K562 (cell line): ENCODE measurements at regions not wholly inside any gene's neighbourhood (a gene's known extent, or its start where the extent isn't known, plus 50 kb on each side); places are given as distances from the start of the nearest gene placed in this dataset.
A peak's percentile ranks its signal among the peaks of the same experiment; 100 is the strongest.

Experiments used
- ATAC-seq: fragments of 200-7000 bp; cut with Tn5 transposase; 3 replicates; pipeline ENCODE4 v1.9.1; 2020; ENCODE audit warnings: moderate library complexity
- BruUV-seq: library from RNA; stranded (reverse); fragments of 400-500 nt; replicated peaks from 2 replicates; lab custom pipeline; 2021; lab: Mats Ljungman, UMichigan
- CTCF ChIA-PET: fragments of 300-600 bp; formaldehyde crosslinking; extraction: SDS; loops from one replicate; lab custom pipeline; 2021; ENCODE audit warnings: low intra/inter-chr PET ratio; lab: Yijun Ruan, JAX
- POLR2A ChIA-PET: fragments of 300-600, 350-650 bp; sonication (Branson Sonifier 250); formaldehyde crosslinking; extraction: SDS; loops from one replicate; lab custom pipeline; 2021; ENCODE audit warnings: antibody characterized with exemption, inconsistent platforms; lab: Yijun Ruan, JAX
- DNase-seq, 4 experiments: peaks; one replicate each; pipeline versions ENCODE4 v3.0.0 to v3.0.0-alpha.2; 2011 to 2018; ENCODE audit warnings: low spot score in 3 of 4, mixed read lengths in 3 of 4; ENCODE audit errors: extremely low read depth in 1 of 4
- FAIRE-seq: peaks from 2 replicates; lab custom pipeline; 2011; peaks lifted over from hg19 to GRCh38; lab: Jason Lieb, UNC
- H2AFZ ChIP-seq: 2 replicates; pipeline ENCODE4 v1.6.0; 2011; ENCODE audit warnings: low read depth, low read length, control low read depth, inconsistent platforms
- H3K27ac ChIP-seq: fragments of 200-600 bp; 3 replicates; pipeline ENCODE4 v1.8.0; 2011; ENCODE audit warnings: low read depth, mild to moderate bottlenecking, control low read depth, inconsistent platforms, low read length, moderate library complexity, mixed read lengths; ENCODE audit errors: extremely low read depth
- H3K27me3 ChIP-seq, 2 experiments: fragments of 300-600 bp in 1 of 2; 2 replicates in 1 of 2; 3 replicates in 1 of 2; pipeline versions ENCODE4 v1.6.0 to v1.8.0; 2011; ENCODE audit warnings: inconsistent platforms in 2 of 2, low read length in 2 of 2, mild to moderate bottlenecking in 1 of 2, mixed read lengths in 1 of 2, moderate library complexity in 1 of 2; ENCODE audit not compliant: control insufficient read depth in 2 of 2, insufficient read depth in 2 of 2
- H3K36me3 ChIP-seq: fragments of 300-600 bp; 3 replicates; pipeline ENCODE4 v1.8.0; 2011; ENCODE audit warnings: mild to moderate bottlenecking, low read length, inconsistent platforms; ENCODE audit not compliant: control insufficient read depth, insufficient read depth
- H3K4me1 ChIP-seq, 2 experiments: fragments of 200-600 bp in 1 of 2; replicated peaks in 1 of 2; 2 replicates in 1 of 2; 3 replicates in 1 of 2; pipeline versions ENCODE4 v1.5.1 to v1.8.0; 2011; ENCODE audit warnings: inconsistent platforms in 2 of 2, low read length in 2 of 2, mild to moderate bottlenecking in 1 of 2, mixed read lengths in 1 of 2, moderate library complexity in 1 of 2; ENCODE audit not compliant: control insufficient read depth in 2 of 2, insufficient read depth in 2 of 2
- H3K4me2 ChIP-seq: 2 replicates; pipeline ENCODE4 v1.6.1; 2011; ENCODE audit warnings: low read length, control low read depth, inconsistent platforms, mixed read lengths; ENCODE audit not compliant: insufficient read depth
- H3K4me3 ChIP-seq: fragments of 200-600 bp; sonication (generic), shearing (Covaris generic); 2 replicates; pipeline ENCODE4 v1.5.1; 2016; ENCODE audit warnings: control low read depth, inconsistent platforms
- H3K79me2 ChIP-seq: fragments of 200-600 bp; 3 replicates; pipeline ENCODE4 v1.8.0; 2011; ENCODE audit warnings: low read length, inconsistent platforms; ENCODE audit not compliant: control insufficient read depth, insufficient read depth
- H3K9ac ChIP-seq, 2 experiments: 2 replicates each; pipeline versions ENCODE4 v1.6.0 to v1.6.1; 2011; ENCODE audit warnings: low read depth in 2 of 2, low read length in 2 of 2, control low read depth in 1 of 2, inconsistent platforms in 1 of 2, mild to moderate bottlenecking in 1 of 2, mixed read lengths in 1 of 2; ENCODE audit not compliant: insufficient read depth in 1 of 2
- H3K9me1 ChIP-seq: one replicate; pipeline ENCODE4 v1.6.0; 2011; ENCODE audit warnings: inconsistent platforms, mild to moderate bottlenecking, low read length, moderate library complexity; ENCODE audit not compliant: control insufficient read depth, insufficient read depth
- H3K9me3 ChIP-seq: replicated peaks from 2 replicates; pipeline ENCODE4 v1.5.1; 2011; ENCODE audit warnings: low read depth, low read length, inconsistent platforms; ENCODE audit not compliant: control insufficient read depth, insufficient read depth
- H4K20me1 ChIP-seq: replicated peaks from 2 replicates; pipeline ENCODE4 v1.6.1; 2011; ENCODE audit warnings: low read length, inconsistent platforms, mixed read lengths; ENCODE audit not compliant: control insufficient read depth, insufficient read depth
- CCAR2 ChIP-seq: fragments of 200-400 bp; formaldehyde crosslinking; IDR thresholded peaks from 2 replicates; pipeline ENCODE4 v1.6.1; 2017; ENCODE audit warnings: mild to moderate bottlenecking, low read depth, low read length
- CSDE1 ChIP-seq, 2 experiments: fragments of 450-650 bp; IDR thresholded peaks; 2 replicates each; pipeline ENCODE4 v1.6.1; 2016; ENCODE audit warnings: mild to moderate bottlenecking in 1 of 2
- ESRRB ChIP-seq: fragments of 250-450 bp; sonication (Bioruptor Pico); IDR thresholded peaks from 2 replicates; pipeline ENCODE4 v1.5.0; 2020; ENCODE audit warnings: mild to moderate bottlenecking, moderate library complexity, borderline replicate concordance
- ETV1 ChIP-seq: fragments of 450-650 bp; conservative IDR thresholded peaks from 2 replicates; pipeline ENCODE4 v1.6.1; 2016; ENCODE audit warnings: missing genetic modification characterization, control low read depth, low read depth, missing compliant biosample characterization
- EZH2 ChIP-seq: IDR thresholded peaks from 2 replicates; pipeline ENCODE4 v1.6.1; 2012; ENCODE audit warnings: low read depth, mild to moderate bottlenecking, inconsistent platforms, low read length, borderline replicate concordance
- FOS ChIP-seq: IDR thresholded peaks from 3 replicates; pipeline ENCODE4 v1.6.1; 2011; ENCODE audit not compliant: insufficient read length; ENCODE audit errors: extremely low read depth
- FOXP1 ChIP-seq: sonication (generic); formaldehyde crosslinking; IDR thresholded peaks from 2 replicates; pipeline ENCODE4 v1.8.0; 2022; ENCODE audit warnings: mild to moderate bottlenecking, missing genetic modification reagents
- MAFF ChIP-seq: IDR thresholded peaks from 2 replicates; pipeline ENCODE4 v1.6.1; 2012; ENCODE audit warnings: low read length, improper control_type of control experiment
- MED1 ChIP-seq: sonication (generic); formaldehyde crosslinking; IDR thresholded peaks from 2 replicates; pipeline ENCODE4 v1.8.1; 2023; ENCODE audit warnings: missing genetic modification reagents, borderline replicate concordance
- MTA2 ChIP-seq: fragments of 450-650 bp; IDR thresholded peaks from 2 replicates; pipeline ENCODE4 v1.6.1; 2016; ENCODE audit warnings: low read depth
- MXI1 ChIP-seq: IDR thresholded peaks from 2 replicates; pipeline ENCODE4 v1.6.1; 2011; ENCODE audit warnings: low read depth, mild to moderate bottlenecking, improper control_type of control experiment, low read length
- NFYB ChIP-seq: IDR thresholded peaks from 2 replicates; pipeline ENCODE4 v1.6.1; 2011; ENCODE audit warnings: mild to moderate bottlenecking, moderate library complexity; ENCODE audit not compliant: insufficient read length; ENCODE audit errors: extremely low read depth
- RAD51 ChIP-seq: fragments of 450-650 bp; IDR thresholded peaks from 2 replicates; pipeline ENCODE4 v1.7.1; 2016; ENCODE audit warnings: low read depth, mild to moderate bottlenecking, borderline replicate concordance
- SIN3B ChIP-seq: fragments of 450-650 bp; IDR thresholded peaks from 2 replicates; pipeline ENCODE4 v1.6.1; 2017; ENCODE audit warnings: low read depth, mild to moderate bottlenecking, moderate library complexity
- SIX5 ChIP-seq, 2 experiments: IDR thresholded peaks; 2 replicates each; pipeline ENCODE4 v1.6.1; 2011; ENCODE audit warnings: low read length in 2 of 2, borderline replicate concordance in 1 of 2, low read depth in 1 of 2, mild to moderate bottlenecking in 1 of 2, moderate library complexity in 1 of 2; ENCODE audit not compliant: insufficient read depth in 1 of 2
- USF1 ChIP-seq: sonication (generic); formaldehyde crosslinking; IDR thresholded peaks from 2 replicates; pipeline ENCODE4 v1.9.0; 2022; ENCODE audit warnings: mild to moderate bottlenecking, missing genetic modification reagents
- ZBTB26 ChIP-seq: fragments of 450-650 bp; formaldehyde crosslinking; IDR thresholded peaks from 2 replicates; pipeline ENCODE4 v1.4.0; 2022; ENCODE audit warnings: missing genetic modification characterization
- ZBTB43 ChIP-seq: sonication (generic); formaldehyde crosslinking; IDR thresholded peaks from 2 replicates; pipeline ENCODE4 v1.8.0; 2023; ENCODE audit warnings: mild to moderate bottlenecking, missing genetic modification reagents
- ZNF668 ChIP-seq: fragments of 250-450 bp; sonication (Bioruptor Pico); IDR thresholded peaks from 2 replicates; pipeline ENCODE4 v1.8.0; 2022; ENCODE audit warnings: mild to moderate bottlenecking, inconsistent platforms
- ZNF764 ChIP-seq: fragments of 250-450 bp; sonication (Bioruptor Pico); IDR thresholded peaks from 2 replicates; pipeline ENCODE4 v1.4.0; 2020; ENCODE audit warnings: low read depth, mild to moderate bottlenecking, moderate library complexity
- WGBS: fragments of 100-300 bp; shearing (Covaris generic); methylation state at CpG from one replicate; pipeline ENCODE4 v1.1.6; 2016; ENCODE audit warnings: low coverage, mixed read lengths; ENCODE audit not compliant: insufficient coverage; ENCODE audit errors: missing lambda C conversion rate; 5-methylcytosine and 5-hydroxymethylcytosine counted together
- in situ Hi-C: fragments of 300-500 bp; cut with MboI; formaldehyde crosslinking; loops from 4 replicates; pipeline ENCODE4 v1.15.0; 2018; ENCODE audit warnings: inconsistent platforms, mixed read lengths
- intact Hi-C: fragments of 100-400 bp; cut with micrococcal nuclease; formaldehyde crosslinking; loops from 2 replicates; pipeline ENCODE4 v1.14.2; 2022

GRCh38 chr11:127057126-127057525 lies 56.6 kb upstream of the KIRREL3 start (continued):
- TF ChIP-seq ZBTB43 (no peak), ESRRB (CRISPR knock-in tag) (no peak)

- Histone ChIP-seq H3K27ac (no peak overlapping the region), H3K27me3 (no peaks in the 10 kb centered on the region; a peak in 1 of 5 replicates), H3K9me1 (no peaks in the 10 kb centered on the region), H3K36me3 (no peaks in the 10 kb centered on the region), H3K9me3 (no peaks in the 10 kb centered on the region), H3K4me3 (no peak overlapping the region), H3K4me1 (no peaks in the 10 kb centered on the region), H3K4me2 (no peak overlapping the region), H3K9ac (no peak overlapping the region), H2AFZ (no peak overlapping the region), H3K79me2 (no peaks in the 10 kb centered on the region), H4K20me1 (no peaks in the 10 kb centered on the region)
- CTCF ChIA-PET, result no interaction called here
- FAIRE-seq, result no peak
- 0% methylated on average over 6 of the region's 6 CpGs for WGBS
- DNase-seq, result peak; percentile 6 to 27 (median 16)
- POLR2A ChIA-PET, result no interaction called here
- in situ Hi-C loops, result no loop called here
- intact Hi-C loops, result no loop called here
- peak; percentile 81 for ATAC-seq
- BruUV-seq, result no TSS peak
- TF ChIP-seq MED1 (no peak), ZBTB26 (CRISPR knock-in tag) (no peak), ZNF764 (CRISPR knock-in tag) (no peak), MAFF (no peak), CSDE1 (IDR thresholded peaks at IDR 0.05) (no peak), SIN3B (no peak), USF1 (CRISPR knock-in tag) (0 out of 2 replicates have a peak, but pooled peaks have one; percentile 16), MTA2 (no peak), ZNF668 (no peak), RAD51 (peak; percentile 73), SIX5 (IDR thresholded peaks at IDR 0.05; ENCODE audit: borderline replicate concordance in 1 of 2, insufficient read depth in 1 of 2, low read depth in 1 of 2, low read length in 2 of 2) (peak; percentile 33 to 37; a peak in 2 of 4 replicates), ETV1 (no peak), FOXP1 (no peak), CCAR2 (no peak), NFYB (peak; percentile 79), EZH2 (no peak), MXI1 (no peak), FOS (peak; percentile 17)
Observed at GRCh38 chr11:127056338-127056971, 55.9 kb upstream of the KIRREL3 start.
